K562 (cell line): ENCODE measurements at regions not wholly inside any gene's neighbourhood (a gene's known extent, or its start where the extent isn't known, plus 50 kb on each side); places are given as distances from the start of the nearest gene placed in this dataset.

Source experiments
- ATAC-seq: fragments of 200-7000 bp; cut with Tn5 transposase; 3 replicates; pipeline ENCODE4 v1.9.1; 2020; ENCODE audit warnings: moderate library complexity
- BruUV-seq: library from RNA; stranded (reverse); fragments of 400-500 nt; replicated peaks from 2 replicates; lab custom pipeline; 2021; lab: Mats Ljungman, UMichigan
- CTCF ChIA-PET: fragments of 300-600 bp; formaldehyde crosslinking; extraction: SDS; loops from one replicate; lab custom pipeline; 2021; ENCODE audit warnings: low intra/inter-chr PET ratio; lab: Yijun Ruan, JAX
- POLR2A ChIA-PET: fragments of 300-600, 350-650 bp; sonication (Branson Sonifier 250); formaldehyde crosslinking; extraction: SDS; loops from one replicate; lab custom pipeline; 2021; ENCODE audit warnings: antibody characterized with exemption, inconsistent platforms; lab: Yijun Ruan, JAX
- DNase-seq, 4 experiments: peaks; one replicate each; pipeline versions ENCODE4 v3.0.0 to v3.0.0-alpha.2; 2011 to 2018; ENCODE audit warnings: low spot score in 3 of 4, mixed read lengths in 3 of 4; ENCODE audit errors: extremely low read depth in 1 of 4
- FAIRE-seq: peaks from 2 replicates; lab custom pipeline; 2011; peaks lifted over from hg19 to GRCh38; lab: Jason Lieb, UNC
- H2AFZ ChIP-seq: 2 replicates; pipeline ENCODE4 v1.6.0; 2011; ENCODE audit warnings: low read depth, low read length, control low read depth, inconsistent platforms
- H3K27ac ChIP-seq: fragments of 200-600 bp; 3 replicates; pipeline ENCODE4 v1.8.0; 2011; ENCODE audit warnings: low read depth, mild to moderate bottlenecking, control low read depth, inconsistent platforms, low read length, moderate library complexity, mixed read lengths; ENCODE audit errors: extremely low read depth
- H3K27me3 ChIP-seq, 2 experiments: fragments of 300-600 bp in 1 of 2; 2 replicates in 1 of 2; 3 replicates in 1 of 2; pipeline versions ENCODE4 v1.6.0 to v1.8.0; 2011; ENCODE audit warnings: inconsistent platforms in 2 of 2, low read length in 2 of 2, mild to moderate bottlenecking in 1 of 2, mixed read lengths in 1 of 2, moderate library complexity in 1 of 2; ENCODE audit not compliant: control insufficient read depth in 2 of 2, insufficient read depth in 2 of 2
- H3K36me3 ChIP-seq: fragments of 300-600 bp; 3 replicates; pipeline ENCODE4 v1.8.0; 2011; ENCODE audit warnings: mild to moderate bottlenecking, low read length, inconsistent platforms; ENCODE audit not compliant: control insufficient read depth, insufficient read depth
- H3K4me1 ChIP-seq, 2 experiments: fragments of 200-600 bp in 1 of 2; replicated peaks in 1 of 2; 2 replicates in 1 of 2; 3 replicates in 1 of 2; pipeline versions ENCODE4 v1.5.1 to v1.8.0; 2011; ENCODE audit warnings: inconsistent platforms in 2 of 2, low read length in 2 of 2, mild to moderate bottlenecking in 1 of 2, mixed read lengths in 1 of 2, moderate library complexity in 1 of 2; ENCODE audit not compliant: control insufficient read depth in 2 of 2, insufficient read depth in 2 of 2
- H3K4me2 ChIP-seq: 2 replicates; pipeline ENCODE4 v1.6.1; 2011; ENCODE audit warnings: low read length, control low read depth, inconsistent platforms, mixed read lengths; ENCODE audit not compliant: insufficient read depth
- H3K4me3 ChIP-seq: fragments of 200-600 bp; sonication (generic), shearing (Covaris generic); 2 replicates; pipeline ENCODE4 v1.5.1; 2016; ENCODE audit warnings: control low read depth, inconsistent platforms
- H3K79me2 ChIP-seq: fragments of 200-600 bp; 3 replicates; pipeline ENCODE4 v1.8.0; 2011; ENCODE audit warnings: low read length, inconsistent platforms; ENCODE audit not compliant: control insufficient read depth, insufficient read depth
- H3K9ac ChIP-seq, 2 experiments: 2 replicates each; pipeline versions ENCODE4 v1.6.0 to v1.6.1; 2011; ENCODE audit warnings: low read depth in 2 of 2, low read length in 2 of 2, control low read depth in 1 of 2, inconsistent platforms in 1 of 2, mild to moderate bottlenecking in 1 of 2, mixed read lengths in 1 of 2; ENCODE audit not compliant: insufficient read depth in 1 of 2
- H3K9me1 ChIP-seq: one replicate; pipeline ENCODE4 v1.6.0; 2011; ENCODE audit warnings: inconsistent platforms, mild to moderate bottlenecking, low read length, moderate library complexity; ENCODE audit not compliant: control insufficient read depth, insufficient read depth
- H3K9me3 ChIP-seq: replicated peaks from 2 replicates; pipeline ENCODE4 v1.5.1; 2011; ENCODE audit warnings: low read depth, low read length, inconsistent platforms; ENCODE audit not compliant: control insufficient read depth, insufficient read depth
- H4K20me1 ChIP-seq: replicated peaks from 2 replicates; pipeline ENCODE4 v1.6.1; 2011; ENCODE audit warnings: low read length, inconsistent platforms, mixed read lengths; ENCODE audit not compliant: control insufficient read depth, insufficient read depth
- ADNP ChIP-seq: fragments of 200-800 bp; sonication (Bioruptor generic); IDR thresholded peaks from 2 replicates; pipeline ENCODE4 v1.6.1; 2016; ENCODE audit warnings: missing genetic modification characterization, missing compliant biosample characterization
- BDP1 ChIP-seq: IDR thresholded peaks from 3 replicates; pipeline ENCODE4 v1.6.1; 2011; ENCODE audit not compliant: insufficient read length, insufficient read depth
- HEY1 ChIP-seq: fragments of 250-450 bp; sonication (Bioruptor Pico); IDR thresholded peaks from 2 replicates; pipeline ENCODE4 v1.5.0; 2020; ENCODE audit warnings: mild to moderate bottlenecking, moderate library complexity, borderline replicate concordance
- KLF10 ChIP-seq: fragments of 250-450 bp; sonication (Bioruptor Pico); IDR thresholded peaks from 2 replicates; pipeline ENCODE4 v1.6.1; 2021; ENCODE audit warnings: matching md5 sums
- L3MBTL2 ChIP-seq: fragments of 450-650 bp; IDR thresholded peaks from 2 replicates; pipeline ENCODE4 v1.6.1; 2016; ENCODE audit warnings: mild to moderate bottlenecking, moderate library complexity
- NFE2L1 ChIP-seq: fragments of 450-650 bp; IDR thresholded peaks from 2 replicates; pipeline ENCODE4 v1.6.1; 2016; ENCODE audit warnings: missing genetic modification characterization, low read depth, mild to moderate bottlenecking, missing compliant biosample characterization, moderate library complexity, borderline replicate concordance
- TAL1 ChIP-seq: fragments of 450-650 bp; IDR thresholded peaks from 2 replicates; pipeline ENCODE4 v1.6.1; 2016; ENCODE audit warnings: mild to moderate bottlenecking
- ZC3H8 ChIP-seq: fragments of 450-650 bp; IDR thresholded peaks from 2 replicates; pipeline ENCODE4 v1.6.1; 2017
- ZNF217 ChIP-seq: sonication (generic); formaldehyde crosslinking; IDR thresholded peaks from 2 replicates; pipeline ENCODE4 v1.8.0; 2022; ENCODE audit warnings: mild to moderate bottlenecking, missing genetic modification reagents
- WGBS: fragments of 100-300 bp; shearing (Covaris generic); methylation state at CpG from one replicate; pipeline ENCODE4 v1.1.6; 2016; ENCODE audit warnings: low coverage, mixed read lengths; ENCODE audit not compliant: insufficient coverage; ENCODE audit errors: missing lambda C conversion rate; 5-methylcytosine and 5-hydroxymethylcytosine counted together
- in situ Hi-C: fragments of 300-500 bp; cut with MboI; formaldehyde crosslinking; loops from 4 replicates; pipeline ENCODE4 v1.15.0; 2018; ENCODE audit warnings: inconsistent platforms, mixed read lengths
- intact Hi-C: fragments of 100-400 bp; cut with micrococcal nuclease; formaldehyde crosslinking; loops from 2 replicates; pipeline ENCODE4 v1.14.2; 2022
- TF ChIP-seq, protein P1 (sequence below): fragments of 450-650 bp; IDR thresholded peaks from one replicate; pipeline ENCODE4 v1.6.1; 2018; ENCODE audit warnings: mild to moderate bottlenecking, moderate library complexity; ENCODE audit not compliant: partially characterized antibody
- TF ChIP-seq, protein P2 (sequence below): fragments of 450-650 bp; formaldehyde crosslinking; IDR thresholded peaks from 2 replicates; pipeline ENCODE4 v1.4.0; 2020; ENCODE audit warnings: mild to moderate bottlenecking, moderate library complexity
- TF ChIP-seq, protein P3 (sequence below): fragments of 250-450 bp; sonication (Bioruptor Pico); IDR thresholded peaks from 2 replicates; pipeline ENCODE4 v1.8.0; 2021; ENCODE audit warnings: moderate library complexity, mild to moderate bottlenecking, inconsistent platforms

DNA sequence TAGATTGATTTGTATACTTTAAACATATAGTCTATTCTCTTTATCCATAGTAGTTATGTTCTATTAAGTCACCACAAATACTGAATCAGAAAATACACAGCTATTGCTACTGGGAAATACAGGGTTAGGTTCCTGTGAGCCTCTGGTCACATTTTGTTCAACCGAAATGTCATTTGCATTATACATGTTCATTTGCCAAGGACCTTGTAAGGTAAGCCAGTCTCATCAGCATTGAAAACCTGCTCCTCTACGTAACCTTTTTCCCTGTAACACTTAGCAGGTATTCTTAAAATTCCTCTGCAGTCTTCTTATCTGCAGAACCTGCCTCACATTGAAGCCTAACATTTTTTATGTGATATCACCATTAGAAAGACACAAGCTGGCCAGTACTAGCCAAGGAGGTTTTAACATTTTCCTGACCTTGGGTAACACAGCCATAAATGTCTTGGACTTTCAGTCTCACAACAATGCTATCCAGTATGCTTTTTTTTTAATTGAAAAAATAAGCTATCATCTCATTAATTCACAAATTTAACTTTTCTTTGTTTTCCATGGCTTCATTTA is 765.7 kb upstream of the IGFBP7 start:
- 0% methylated on average over 1 of the region's 2 CpGs for WGBS
- no peaks in the 10 kb centered on the region for H4K20me1 ChIP-seq
- POLR2A ChIA-PET, result no interaction called here
- no peak overlapping the region for H3K27ac ChIP-seq
- no peak overlapping the region for H3K4me3 ChIP-seq
- H3K9me3 ChIP-seq, result no peaks in the 10 kb centered on the region
- no peak overlapping the region for H3K9ac ChIP-seq
- no peaks in the 10 kb centered on the region for H3K4me1 ChIP-seq
- CTCF ChIA-PET, result no interaction called here
- no peak for DNase-seq
- no peaks in the 10 kb centered on the region for H3K27me3 ChIP-seq
- BruUV-seq, result no TSS peak
- FAIRE-seq, result no peak
- no peak for ATAC-seq
- no peak overlapping the region for H3K4me2 ChIP-seq
- no peak overlapping the region for H2AFZ ChIP-seq
- intact Hi-C loops, result no loop called here
- no peaks in the 10 kb centered on the region for H3K79me2 ChIP-seq
- H3K9me1 ChIP-seq, result no peaks in the 10 kb centered on the region
- H3K36me3 ChIP-seq, result no peaks in the 10 kb centered on the region
- TF ChIP-seq ADNP (no peak), BDP1 (no peak), TAL1 (no peak), ZNF217 (CRISPR knock-in tag) (no peak)
- in situ Hi-C loops, result no loop called here

DNA sequence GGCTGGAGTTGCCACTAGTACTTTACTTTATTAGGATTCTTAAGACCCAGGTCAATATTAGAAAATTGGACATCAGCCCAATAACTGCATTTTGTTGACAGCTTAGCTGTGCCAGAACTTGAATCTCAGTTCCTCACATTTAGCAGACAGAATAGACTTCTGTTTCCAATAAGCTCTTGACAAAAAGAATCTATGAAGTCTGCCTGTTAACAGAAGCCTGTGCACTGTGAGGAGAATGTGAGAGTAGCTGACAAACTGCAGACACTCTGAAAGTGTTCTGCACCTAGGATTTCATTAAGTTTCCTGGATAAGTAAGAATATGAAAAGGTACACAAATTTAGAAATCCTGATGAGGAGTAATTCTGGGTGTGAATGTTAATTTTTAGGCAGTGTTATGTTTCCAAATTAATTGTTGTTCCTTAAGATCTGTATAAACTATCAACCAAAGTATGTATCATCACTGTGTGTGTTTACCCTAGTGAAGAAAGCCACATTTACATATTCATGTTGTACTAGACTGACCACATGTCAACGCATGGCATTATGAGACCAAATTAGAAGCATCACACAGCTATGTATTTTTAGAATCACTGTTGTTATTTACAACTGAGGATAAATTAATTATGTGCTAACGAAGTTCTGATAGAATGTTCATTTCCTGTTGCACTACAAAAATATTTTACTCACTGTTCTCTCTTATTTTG is 756.4 kb upstream of the IGFBP7 start:
- POLR2A ChIA-PET, result no interaction called here
- H3K4me2 ChIP-seq, result no peak overlapping the region
- BruUV-seq, result no TSS peak
- TF ChIP-seq ZC3H8 (no peak), L3MBTL2 (no peak), HEY1 (CRISPR knock-in tag) (no peak), NFE2L1 (tag) (no peak), KLF10 (CRISPR knock-in tag) (no peak)
- TF ChIP-seq, protein P1, sequence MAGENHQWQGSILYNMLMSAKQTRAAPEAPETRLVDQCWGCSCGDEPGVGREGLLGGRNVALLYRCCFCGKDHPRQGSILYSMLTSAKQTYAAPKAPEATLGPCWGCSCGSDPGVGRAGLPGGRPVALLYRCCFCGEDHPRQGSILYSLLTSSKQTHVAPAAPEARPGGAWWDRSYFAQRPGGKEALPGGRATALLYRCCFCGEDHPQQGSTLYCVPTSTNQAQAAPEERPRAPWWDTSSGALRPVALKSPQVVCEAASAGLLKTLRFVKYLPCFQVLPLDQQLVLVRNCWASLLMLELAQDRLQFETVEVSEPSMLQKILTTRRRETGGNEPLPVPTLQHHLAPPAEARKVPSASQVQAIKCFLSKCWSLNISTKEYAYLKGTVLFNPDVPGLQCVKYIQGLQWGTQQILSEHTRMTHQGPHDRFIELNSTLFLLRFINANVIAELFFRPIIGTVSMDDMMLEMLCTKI, result no peak
- TF ChIP-seq, protein P2, sequence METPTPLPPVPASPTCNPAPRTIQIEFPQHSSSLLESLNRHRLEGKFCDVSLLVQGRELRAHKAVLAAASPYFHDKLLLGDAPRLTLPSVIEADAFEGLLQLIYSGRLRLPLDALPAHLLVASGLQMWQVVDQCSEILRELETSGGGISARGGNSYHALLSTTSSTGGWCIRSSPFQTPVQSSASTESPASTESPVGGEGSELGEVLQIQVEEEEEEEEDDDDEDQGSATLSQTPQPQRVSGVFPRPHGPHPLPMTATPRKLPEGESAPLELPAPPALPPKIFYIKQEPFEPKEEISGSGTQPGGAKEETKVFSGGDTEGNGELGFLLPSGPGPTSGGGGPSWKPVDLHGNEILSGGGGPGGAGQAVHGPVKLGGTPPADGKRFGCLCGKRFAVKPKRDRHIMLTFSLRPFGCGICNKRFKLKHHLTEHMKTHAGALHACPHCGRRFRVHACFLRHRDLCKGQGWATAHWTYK, result no peak
- TF ChIP-seq, protein P3, sequence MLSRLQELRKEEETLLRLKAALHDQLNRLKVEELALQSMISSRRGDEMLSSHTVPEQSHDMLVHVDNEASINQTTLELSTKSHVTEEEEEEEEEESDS, result no peak

More for the DNA sequence above, 756.4 kb upstream of the IGFBP7 start:
- intact Hi-C loops (no loop called here), in situ Hi-C loops (no loop called here)
- CTCF ChIA-PET, result no interaction called here
- Histone ChIP-seq H3K9me3 (no peaks in the 10 kb centered on the region), H3K4me3 (no peak overlapping the region), H3K9ac (no peak overlapping the region), H3K27ac (no peak overlapping the region), H3K9me1 (no peaks in the 10 kb centered on the region), H4K20me1 (no peaks in the 10 kb centered on the region), H3K36me3 (no peaks in the 10 kb centered on the region), H3K79me2 (no peaks in the 10 kb centered on the region), H3K27me3 (no peaks in the 10 kb centered on the region), H3K4me1 (no peaks in the 10 kb centered on the region), H2AFZ (no peak overlapping the region)
- ATAC-seq (no peak), FAIRE-seq (no peak), DNase-seq (no peak)
- 0% methylated on average over 2 of the region's 2 CpGs for WGBS
